ENCODE measurements at regions not wholly inside any gene's neighbourhood (a gene's known extent, or its start where the extent isn't known, plus 50 kb on each side); places are given as distances from the start of the nearest gene placed in this dataset.

DNA sequence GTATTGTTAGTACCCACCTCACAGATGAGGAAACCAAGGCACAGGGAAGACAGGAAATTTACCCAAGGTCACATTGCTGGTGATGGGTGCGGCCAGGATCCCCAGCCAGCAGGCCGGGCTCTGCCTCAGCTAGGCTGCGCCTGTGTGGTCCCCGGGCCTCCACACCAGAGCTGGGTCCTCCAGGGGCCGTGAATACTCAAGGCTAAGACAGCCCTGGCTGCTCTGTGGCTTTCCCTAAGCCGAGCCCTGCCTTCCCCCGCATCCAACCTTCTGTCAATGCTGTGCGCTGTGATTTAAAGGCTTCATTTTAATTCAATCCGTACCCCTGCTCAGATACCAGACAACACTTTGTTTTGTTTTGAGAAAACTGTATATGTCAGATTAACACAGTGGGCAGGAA, 246.7 kb downstream of the TTLL2 start:
- TF ChIP-seq EZH2 (IDR thresholded peaks at IDR 0.05; ENCODE audit: insufficient read depth, poor library complexity, severe bottlenecking) (no peak), EZH2phosphoT487 (IDR thresholded peaks at IDR 0.05; ENCODE audit: insufficient read depth, low read depth) (no peak)

Measured in GM23248 (cell line).